Karpas-422 (cell line): ENCODE measurements at regions not wholly inside any gene's neighbourhood (a gene's known extent, or its start where the extent isn't known, plus 50 kb on each side); places are given as distances from the start of the nearest gene placed in this dataset.

Source experiments
- DNase-seq: peaks from one replicate; pipeline ENCODE4 v3.0.0-alpha.2; 2015
- H2AFZ ChIP-seq: fragments of 200-600 bp; sonication (generic); 2 replicates; pipeline ENCODE4 v1.6.1; 2014; ENCODE audit warnings: antibody characterized with exemption, low read length, mixed read lengths
- H3K27ac ChIP-seq: fragments of 200-600 bp; sonication (generic); 2 replicates; pipeline ENCODE4 v1.5.1; 2014; ENCODE audit warnings: mild to moderate bottlenecking, low read length, moderate library complexity
- H3K27me3 ChIP-seq: fragments of 200-600 bp; sonication (generic); 2 replicates; pipeline ENCODE4 v1.6.1; 2014; ENCODE audit warnings: low read length, mixed read lengths
- H3K36me3 ChIP-seq: fragments of 200-600 bp; sonication (generic); 2 replicates; pipeline ENCODE4 v1.6.1; 2014; ENCODE audit warnings: low read length, mixed read lengths; ENCODE audit not compliant: insufficient read depth
- H3K4me1 ChIP-seq: fragments of 200-600 bp; sonication (generic); 2 replicates; pipeline ENCODE4 v1.6.1; 2014; ENCODE audit warnings: mild to moderate bottlenecking, low read length, mixed read lengths
- H3K4me2 ChIP-seq: fragments of 200-600 bp; sonication (generic); 2 replicates; pipeline ENCODE4 v1.6.1; 2014; ENCODE audit warnings: low read length, low read depth, mild to moderate bottlenecking; ENCODE audit not compliant: poor library complexity, severe bottlenecking
- H3K4me3 ChIP-seq: fragments of 200-600 bp; sonication (generic); 2 replicates; pipeline ENCODE4 v1.5.1; 2014; ENCODE audit warnings: mild to moderate bottlenecking, antibody characterized with exemption, low read length, mixed read lengths
- H3K79me2 ChIP-seq: fragments of 200-600 bp; sonication (generic); 2 replicates; pipeline ENCODE4 v1.6.1; 2014; ENCODE audit warnings: mild to moderate bottlenecking, low read length, mixed read lengths
- H3K9ac ChIP-seq: fragments of 200-600 bp; sonication (generic); 2 replicates; pipeline ENCODE4 v1.6.0; 2014; ENCODE audit warnings: low read length
- H3K9me2 ChIP-seq: fragments of 200-600 bp; sonication (generic), shearing (Covaris generic); replicated peaks from 2 replicates; pipeline ENCODE4 v1.6.0; 2014; ENCODE audit warnings: mild to moderate bottlenecking, low read length, moderate library complexity; ENCODE audit not compliant: insufficient read depth
- H3K9me3 ChIP-seq: fragments of 300-700, 200-600 bp; sonication (generic); 2 replicates; pipeline ENCODE4 v1.6.1; 2014; ENCODE audit warnings: low read length, mixed read lengths
- H4K20me1 ChIP-seq: fragments of 200-600 bp; sonication (generic); 2 replicates; pipeline ENCODE4 v1.6.1; 2014; ENCODE audit warnings: mild to moderate bottlenecking, antibody characterized with exemption, low read length, low read depth; ENCODE audit not compliant: insufficient read depth

DNA sequence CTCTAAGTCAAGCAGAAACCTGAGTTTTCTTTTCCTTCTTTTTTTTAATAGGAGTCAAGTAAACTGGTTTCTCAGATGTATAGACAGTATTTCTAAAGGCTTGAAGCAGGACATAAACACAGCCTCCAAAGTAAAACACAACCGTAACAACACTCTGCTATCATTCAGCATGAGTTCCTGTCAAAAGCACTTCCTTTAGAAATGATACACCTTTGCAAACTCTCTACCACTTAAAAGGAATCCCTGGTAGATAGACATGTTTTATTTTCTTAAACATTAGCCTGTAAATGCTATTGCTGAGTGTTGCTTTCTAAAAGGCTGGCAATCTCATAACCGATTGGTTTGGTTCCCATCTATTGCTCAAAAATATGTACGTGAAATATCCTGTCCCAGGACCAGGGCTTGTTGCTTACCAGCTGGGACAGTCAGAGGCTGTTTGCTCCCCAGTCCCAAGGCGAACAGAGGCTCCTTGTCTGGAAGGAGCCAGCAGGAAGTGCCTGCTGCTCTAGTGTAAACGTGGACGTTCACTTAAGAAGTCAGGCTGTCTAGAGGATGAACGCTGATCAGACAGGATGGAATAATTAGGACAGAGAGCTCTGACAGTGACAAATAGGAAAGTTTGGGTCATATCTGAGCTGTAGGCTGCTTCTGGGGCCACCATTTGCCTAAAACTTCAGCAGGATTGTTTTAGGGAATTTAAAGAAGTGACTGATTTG is 173.9 kb upstream of the KLF3 start:
- H2AFZ ChIP-seq, result no peak overlapping the region
- H4K20me1 ChIP-seq, result no peaks in the 10 kb centered on the region
- no peaks in the 10 kb centered on the region for H3K4me1 ChIP-seq
- H3K79me2 ChIP-seq, result no peaks in the 10 kb centered on the region
- no peaks in the 10 kb centered on the region for H3K9me3 ChIP-seq
- H3K27me3 ChIP-seq, result no peaks in the 10 kb centered on the region
- H3K9me2 ChIP-seq, result no peaks in the 10 kb centered on the region
- no peak overlapping the region for H3K4me3 ChIP-seq
- no peak overlapping the region for H3K4me2 ChIP-seq
- no peak overlapping the region for H3K27ac ChIP-seq
- no peak for DNase-seq
- no peaks in the 10 kb centered on the region for H3K36me3 ChIP-seq
- H3K9ac ChIP-seq, result no peak overlapping the region

GRCh38 chr4:38490753-38491446 is 173.1 kb upstream of the KLF3 start:
- Histone ChIP-seq H3K79me2 (no peaks in the 10 kb centered on the region), H3K4me3 (no peak overlapping the region), H4K20me1 (no peaks in the 10 kb centered on the region), H3K9ac (no peak overlapping the region), H2AFZ (no peak overlapping the region), H3K36me3 (no peaks in the 10 kb centered on the region), H3K9me3 (no peaks in the 10 kb centered on the region), H3K4me1 (no peaks in the 10 kb centered on the region), H3K27me3 (no peaks in the 10 kb centered on the region), H3K27ac (no peak overlapping the region), H3K9me2 (no peaks in the 10 kb centered on the region), H3K4me2 (no peak overlapping the region)
- DNase-seq, result no peak

GRCh38 chr4:38491854-38492478 is 172.0 kb upstream of the KLF3 start:
- Histone ChIP-seq H3K27ac (no peak overlapping the region), H3K79me2 (no peaks in the 10 kb centered on the region), H3K36me3 (no peaks in the 10 kb centered on the region), H3K4me3 (no peak overlapping the region), H4K20me1 (no peaks in the 10 kb centered on the region), H3K4me2 (no peak overlapping the region), H3K27me3 (no peaks in the 10 kb centered on the region), H3K9me2 (no peaks in the 10 kb centered on the region), H2AFZ (no peak overlapping the region), H3K4me1 (no peaks in the 10 kb centered on the region), H3K9ac (no peak overlapping the region), H3K9me3 (no peaks in the 10 kb centered on the region)
- no peak for DNase-seq

DNA sequence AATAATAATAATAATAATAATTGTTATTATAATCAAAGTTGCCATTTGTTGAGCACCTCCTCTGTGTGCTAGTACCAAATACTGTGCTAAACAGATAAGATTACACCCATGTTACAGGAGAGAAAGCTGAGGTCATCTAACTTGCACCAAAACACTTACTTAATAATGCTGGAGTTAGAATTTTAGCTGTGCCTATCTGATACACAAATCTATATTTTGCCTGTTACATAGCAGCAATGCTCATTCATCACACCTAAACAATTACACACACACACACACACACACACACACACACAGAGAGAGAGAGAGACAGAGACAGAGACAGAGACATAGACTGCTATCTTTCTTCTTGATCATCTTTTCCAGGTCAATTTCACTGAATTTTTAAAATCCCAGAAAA is 170.9 kb upstream of the KLF3 start:
- Histone ChIP-seq H3K79me2 (no peaks in the 10 kb centered on the region), H3K9me3 (no peaks in the 10 kb centered on the region), H3K36me3 (no peaks in the 10 kb centered on the region), H3K27me3 (no peaks in the 10 kb centered on the region), H3K4me1 (no peaks in the 10 kb centered on the region), H3K27ac (no peak overlapping the region), H3K9ac (no peak overlapping the region), H3K4me3 (no peak overlapping the region), H2AFZ (no peak overlapping the region), H3K4me2 (no peak overlapping the region), H4K20me1 (no peaks in the 10 kb centered on the region), H3K9me2 (no peaks in the 10 kb centered on the region)
- DNase-seq, result no peak

DNA sequence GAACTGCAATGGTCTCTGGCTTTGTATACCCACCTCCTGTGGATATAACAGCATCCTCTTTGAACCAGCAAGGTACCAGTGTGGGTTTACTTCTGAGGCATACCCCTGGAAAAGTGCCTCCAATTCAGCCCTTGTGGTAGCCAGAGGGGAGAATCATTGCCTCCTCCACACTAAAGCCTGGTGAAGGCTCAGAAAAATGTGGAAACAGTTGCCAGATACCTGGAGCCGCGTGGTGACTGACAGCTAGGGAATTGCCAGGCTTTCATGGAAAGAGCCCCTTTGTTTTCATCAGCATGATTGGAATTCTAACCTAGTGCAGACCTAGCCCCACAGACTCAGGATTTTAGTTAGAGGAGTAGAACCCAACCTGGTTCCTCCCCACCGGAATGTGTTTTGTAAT is 168.6 kb upstream of the KLF3 start:
- no peak for DNase-seq
- H4K20me1 ChIP-seq, result no peaks in the 10 kb centered on the region
- no peak overlapping the region for H3K27ac ChIP-seq
- no peak overlapping the region for H3K4me2 ChIP-seq
- no peaks in the 10 kb centered on the region for H3K9me2 ChIP-seq
- no peak overlapping the region for H3K4me3 ChIP-seq
- no peak overlapping the region for H2AFZ ChIP-seq
- no peaks in the 10 kb centered on the region for H3K36me3 ChIP-seq
- H3K79me2 ChIP-seq, result no peaks in the 10 kb centered on the region
- H3K9ac ChIP-seq, result no peak overlapping the region
- no peaks in the 10 kb centered on the region for H3K9me3 ChIP-seq
- H3K27me3 ChIP-seq, result no peaks in the 10 kb centered on the region
- no peaks in the 10 kb centered on the region for H3K4me1 ChIP-seq

DNA sequence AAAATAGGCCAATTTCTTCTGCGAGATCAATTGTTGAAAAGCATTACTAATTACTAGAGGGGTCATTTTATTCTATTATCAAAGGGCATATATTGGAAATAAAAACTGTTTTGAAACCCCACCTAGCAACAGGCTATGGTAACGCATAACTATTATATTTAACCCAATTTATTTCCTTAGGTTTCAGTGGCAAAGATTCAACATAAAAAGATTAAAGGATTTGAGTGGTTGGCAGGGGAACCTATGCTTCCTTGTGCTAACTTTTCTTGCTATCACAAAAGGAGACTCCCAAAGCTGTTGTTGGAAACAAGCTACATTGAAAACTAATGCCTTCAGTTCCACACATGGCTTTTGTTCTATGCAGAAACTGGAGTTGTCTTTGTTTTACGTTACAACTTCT is 166.9 kb upstream of the KLF3 start:
- Histone ChIP-seq H3K9ac (no peak overlapping the region), H3K36me3 (no peaks in the 10 kb centered on the region)
- no peak for DNase-seq

GRCh38 chr4:38499101-38499500 is 164.9 kb upstream of the KLF3 start:
- Histone ChIP-seq H4K20me1 (no peaks in the 10 kb centered on the region), H3K27me3 (0 out of 2 replicates have a peak, but pooled peaks cover 3% of the 10 kb centered on the region), H3K4me3 (no peak overlapping the region), H3K9me2 (no peaks in the 10 kb centered on the region), H2AFZ (no peak overlapping the region), H3K79me2 (no peaks in the 10 kb centered on the region), H3K9ac (no peak overlapping the region), H3K27ac (no peak overlapping the region), H3K9me3 (no peaks in the 10 kb centered on the region), H3K4me2 (no peak overlapping the region), H3K36me3 (no peaks in the 10 kb centered on the region), H3K4me1 (peaks cover 9% of the 10 kb centered on the region)
- no peak for DNase-seq

More for the DNA sequence above, 166.9 kb upstream of the KLF3 start:
- Histone ChIP-seq H3K9me3 (no peaks in the 10 kb centered on the region), H4K20me1 (no peaks in the 10 kb centered on the region), H3K27me3 (no peaks in the 10 kb centered on the region), H3K79me2 (no peaks in the 10 kb centered on the region), H3K4me2 (no peak overlapping the region), H3K9me2 (no peaks in the 10 kb centered on the region), H3K27ac (no peak overlapping the region), H3K4me3 (no peak overlapping the region), H2AFZ (no peak overlapping the region), H3K4me1 (no peaks in the 10 kb centered on the region)

DNA sequence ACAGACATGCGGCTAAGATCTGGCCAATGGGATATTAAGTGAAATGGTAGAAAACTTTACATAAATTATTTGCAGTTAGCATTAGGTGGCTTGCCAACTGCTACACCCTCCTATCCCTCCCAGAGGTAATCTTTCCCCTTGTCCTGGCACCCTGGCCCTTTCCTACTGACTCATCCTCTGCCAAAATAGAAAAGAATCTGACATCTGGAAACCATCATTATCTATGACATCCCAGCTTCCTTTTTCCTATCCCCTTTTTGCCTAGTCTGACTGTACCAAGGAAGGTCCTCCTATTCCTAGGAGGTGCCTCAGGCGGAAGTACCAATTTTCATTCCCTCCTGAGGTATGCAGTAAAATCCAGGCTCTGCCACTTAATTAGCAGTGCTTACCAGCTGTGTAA is 163.6 kb upstream of the KLF3 start:
- Histone ChIP-seq H3K9ac (no peak overlapping the region), H3K27ac (no peak overlapping the region), H3K36me3 (no peaks in the 10 kb centered on the region), H3K27me3 (0 out of 2 replicates have a peak, but pooled peaks cover 3% of the 10 kb centered on the region), H3K4me1 (peaks cover 14% of the 10 kb centered on the region), H3K4me3 (no peak overlapping the region), H3K9me2 (no peaks in the 10 kb centered on the region), H3K4me2 (no peak overlapping the region), H2AFZ (no peak overlapping the region), H3K79me2 (no peaks in the 10 kb centered on the region), H3K9me3 (no peaks in the 10 kb centered on the region), H4K20me1 (no peaks in the 10 kb centered on the region)
- no peak for DNase-seq
